ENCODE measurements at regions not wholly inside any gene's neighbourhood (a gene's known extent, or its start where the extent isn't known, plus 50 kb on each side); places are given as distances from the start of the nearest gene placed in this dataset.

DNA sequence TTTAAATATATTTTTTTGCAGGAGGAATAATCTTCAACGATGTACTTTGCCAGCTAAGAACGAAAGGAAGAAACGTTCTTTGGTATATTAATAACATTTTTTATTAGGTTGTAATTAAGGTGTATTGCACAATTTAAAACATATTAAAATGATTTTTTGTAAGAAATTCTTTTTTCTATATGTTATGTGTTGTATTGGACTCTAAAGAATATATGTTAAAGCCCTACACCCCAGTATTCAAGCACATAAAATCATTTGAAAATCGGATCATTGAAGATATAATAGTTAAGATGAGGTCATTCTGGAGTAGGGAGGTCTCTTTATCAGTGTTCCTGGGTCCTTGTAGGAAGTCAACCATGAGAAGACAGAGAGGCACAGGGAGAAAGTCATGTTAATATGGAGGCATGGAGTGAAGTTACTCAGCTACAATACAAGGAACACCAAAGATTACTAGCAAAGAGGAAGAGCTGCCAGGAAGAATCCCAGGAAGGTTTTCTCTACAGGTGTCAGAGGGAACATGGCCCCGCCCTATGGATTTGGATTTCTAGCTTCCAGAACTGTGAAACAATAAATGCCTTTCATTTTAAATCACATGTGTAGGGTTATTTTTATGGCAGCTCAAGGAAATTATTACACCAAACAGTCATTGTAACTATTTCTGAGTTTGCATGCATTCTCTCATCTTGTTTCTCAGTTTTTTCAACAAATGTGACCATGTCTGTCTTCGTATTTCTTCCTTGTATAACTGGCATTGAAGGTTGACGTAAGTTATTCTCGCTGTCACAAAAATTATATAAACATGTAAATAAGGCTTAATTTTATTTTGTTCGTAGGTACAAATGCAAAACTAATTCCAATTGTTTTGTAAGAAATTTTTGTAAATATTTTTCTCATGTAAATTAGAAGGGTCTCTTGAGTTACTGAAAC is 75.4 kb upstream of the VPREB1 start:
- TF ChIP-seq CTCF (IDR thresholded peaks at IDR 0.05), result no peak
- no peak for TF ChIP-seq POLR2A (IDR thresholded peaks at IDR 0.05)

Data from lower leg skin (tissue), 3 donors.